ENCODE measurements at regions not wholly inside any gene's neighbourhood (a gene's known extent, or its start where the extent isn't known, plus 50 kb on each side); places are given as distances from the start of the nearest gene placed in this dataset.

- no peak for DNase-seq (ENCODE audit: low read depth)
These were observed 146.5 kb downstream of the GLI2 start for GRCh38 chr2:120881981-120882788.

- no peak for DNase-seq (ENCODE audit: low read depth)
These were observed 148.2 kb downstream of the GLI2 start for GRCh38 chr2:120883607-120884440.

GRCh38 chr2:120884472-120885290 is 149.0 kb downstream of the GLI2 start:
- no peak for DNase-seq (ENCODE audit: low read depth)

- no peak for DNase-seq (ENCODE audit: low read depth)
These were observed 149.7 kb downstream of the GLI2 start for GRCh38 chr2:120885321-120885720.

GRCh38 chr2:120885749-120886148 is 150.1 kb downstream of the GLI2 start:
- DNase-seq (ENCODE audit: low read depth), result no peak

GRCh38 chr2:120886534-120887319 is 151.1 kb downstream of the GLI2 start:
- no peak for DNase-seq (ENCODE audit: low read depth)

- DNase-seq (ENCODE audit: low read depth), result no peak
These were observed 151.6 kb downstream of the GLI2 start for GRCh38 chr2:120887320-120887697.

- DNase-seq (ENCODE audit: low read depth), result no peak
These were observed 152.1 kb downstream of the GLI2 start for GRCh38 chr2:120887741-120888231.

GRCh38 chr2:120888851-120889250 is 153.2 kb downstream of the GLI2 start:
- no peak for DNase-seq (ENCODE audit: low read depth)

GRCh38 chr2:120889936-120890335 is 154.3 kb downstream of the GLI2 start:
- DNase-seq (ENCODE audit: low read depth), result no peak

- DNase-seq (ENCODE audit: low read depth), result no peak
These were observed 155.1 kb downstream of the GLI2 start for GRCh38 chr2:120890566-120891360.

GRCh38 chr2:120892271-120892966 is 156.8 kb downstream of the GLI2 start:
- DNase-seq (ENCODE audit: low read depth), result no peak

GRCh38 chr2:120892967-120893667 is 157.4 kb downstream of the GLI2 start:
- DNase-seq (ENCODE audit: low read depth), result peak; percentile 37

GRCh38 chr2:120893811-120894584 is 158.3 kb downstream of the GLI2 start:
- DNase-seq (ENCODE audit: low read depth), result no peak

GRCh38 chr2:120894966-120895365 is 159.3 kb downstream of the GLI2 start:
- DNase-seq (ENCODE audit: low read depth), result no peak

- DNase-seq (ENCODE audit: low read depth), result no peak
These were observed 160.5 kb downstream of the GLI2 start for GRCh38 chr2:120896126-120896525.

- no peak for DNase-seq (ENCODE audit: low read depth)
These were observed 161.2 kb downstream of the GLI2 start for GRCh38 chr2:120896901-120897300.

GRCh38 chr2:120897399-120897798 is 161.7 kb downstream of the GLI2 start:
- DNase-seq (ENCODE audit: low read depth), result no peak
